ENCODE measurements at regions not wholly inside any gene's neighbourhood (a gene's known extent, or its start where the extent isn't known, plus 50 kb on each side); places are given as distances from the start of the nearest gene placed in this dataset.

GRCh38 chr10:128928231-128928836, 538.7 kb upstream of the MGMT start:
- no peak for DNase-seq (ENCODE audit: low read depth in 4 of 4, low spot score in 2 of 4)

DNA sequence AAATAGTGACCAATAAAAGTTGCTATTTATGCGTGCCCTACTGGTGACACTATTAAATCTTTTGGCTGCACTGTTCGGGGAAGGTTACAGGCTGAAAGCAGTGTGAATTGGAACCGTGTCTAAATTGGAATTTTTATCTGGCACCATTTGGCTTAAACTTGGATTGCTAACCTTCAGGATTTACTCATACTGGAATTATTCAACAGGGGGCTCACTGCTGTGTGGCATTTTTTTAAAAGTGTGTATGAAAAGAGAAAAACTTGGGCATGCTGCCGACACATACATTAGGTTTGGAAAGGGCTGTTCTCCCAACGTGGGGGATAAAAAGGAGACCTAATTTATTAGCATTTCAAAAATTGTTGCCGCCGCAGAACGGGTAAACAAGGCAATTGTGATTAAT, 537.9 kb upstream of the MGMT start:
- DNase-seq (ENCODE audit: low read depth in 4 of 4, low spot score in 2 of 4), result no peak

DNA sequence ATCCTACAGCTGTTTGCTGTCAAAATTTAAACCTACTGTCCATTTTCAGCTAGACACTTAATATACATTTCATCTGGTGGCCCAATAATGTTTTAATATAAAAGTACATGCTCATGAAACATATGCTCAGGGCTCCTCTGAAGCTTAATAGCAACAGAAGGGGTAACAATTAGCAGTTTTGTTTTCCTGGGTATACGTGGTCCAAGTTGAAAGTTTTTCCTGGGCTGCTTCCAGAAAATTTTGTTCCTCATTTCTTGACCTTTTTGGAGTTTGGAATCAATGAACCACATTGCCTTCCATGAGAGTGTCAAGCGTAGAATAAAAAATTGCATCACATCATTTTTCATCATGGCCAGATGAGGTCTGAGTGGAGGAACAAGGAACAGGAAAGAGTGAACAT, 537.3 kb upstream of the MGMT start:
- DNase-seq (ENCODE audit: low read depth in 4 of 4, low spot score in 2 of 4), result no peak

DNA sequence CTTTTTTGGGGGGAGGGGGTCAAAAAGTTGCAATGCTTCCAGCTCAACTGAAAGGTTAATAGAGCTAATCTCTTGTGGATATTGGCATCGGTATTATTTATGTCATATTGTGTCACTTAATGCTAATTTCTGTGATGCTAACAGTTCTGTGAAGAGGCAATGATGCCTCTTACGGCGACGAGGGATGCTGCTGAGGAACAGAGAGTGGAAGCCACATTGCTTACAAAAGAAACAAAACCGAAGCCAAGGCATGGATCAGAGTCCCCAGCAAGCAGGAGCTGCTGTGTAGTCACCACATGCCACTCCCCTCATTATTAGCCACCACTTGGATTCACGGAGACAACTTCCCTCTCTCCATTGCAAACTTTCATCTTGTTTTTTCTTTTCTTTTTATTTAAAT, 536.5 kb upstream of the MGMT start:
- no peak for DNase-seq (ENCODE audit: low read depth in 4 of 4, low spot score in 2 of 4)

DNA sequence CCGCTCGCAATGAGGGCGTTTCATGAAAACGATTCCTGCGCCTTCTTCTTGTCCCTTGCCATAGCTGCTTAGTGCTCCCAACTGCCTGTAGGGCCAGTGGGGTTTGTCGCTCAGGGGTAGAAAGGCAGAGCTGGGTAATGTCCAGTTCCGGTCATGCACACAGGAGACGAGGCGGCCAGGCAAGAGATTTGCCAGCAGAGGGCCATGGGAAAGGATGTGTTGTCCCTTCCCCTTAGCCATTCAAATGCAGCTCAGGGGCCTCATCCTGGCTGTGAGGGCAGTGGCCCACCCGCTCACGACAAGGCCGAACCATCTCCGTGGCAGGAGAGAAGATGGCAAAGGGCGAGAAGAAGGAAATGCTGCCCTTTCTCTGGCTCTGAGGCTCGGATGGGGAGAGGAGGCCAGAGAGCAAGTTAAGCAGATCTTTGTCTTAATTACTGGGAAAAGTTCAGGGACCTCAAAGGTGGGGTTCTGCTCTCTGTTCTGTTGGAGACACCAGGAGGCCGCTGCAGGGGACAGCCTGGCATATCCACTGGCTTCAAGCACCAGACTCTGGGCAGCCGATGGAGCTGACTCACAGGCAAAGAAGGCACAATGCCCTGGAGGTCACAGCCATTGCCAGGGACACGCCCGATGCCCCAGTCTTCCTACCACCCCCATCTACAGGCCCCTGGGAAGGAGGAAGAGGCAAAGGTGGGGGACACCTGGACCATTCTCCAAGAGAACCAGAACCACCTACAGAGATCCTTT, 534.8 kb upstream of the MGMT start:
- no peak for DNase-seq (ENCODE audit: low read depth in 4 of 4, low spot score in 2 of 4)

DNA sequence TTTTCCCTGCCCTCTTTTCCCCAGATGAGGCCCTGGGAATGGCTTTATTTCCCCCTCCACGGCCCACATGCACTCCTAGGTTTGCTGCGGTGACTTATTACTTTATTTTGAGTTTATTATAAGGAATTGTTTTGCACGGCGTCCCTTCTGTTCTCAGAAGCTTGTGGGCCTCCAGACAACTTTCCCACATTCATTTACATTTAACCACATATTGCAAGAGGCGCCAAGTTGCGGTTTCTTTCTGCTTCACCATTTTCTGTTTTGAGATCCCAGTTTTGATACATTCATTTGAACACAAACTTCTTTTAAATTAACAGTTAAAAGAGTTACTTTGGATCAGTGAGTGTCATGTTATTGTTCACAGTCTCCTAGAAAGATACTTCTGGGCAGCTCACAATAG, 532.5 kb upstream of the MGMT start:
- DNase-seq (ENCODE audit: low read depth in 4 of 4, low spot score in 2 of 4), result no peak

DNA sequence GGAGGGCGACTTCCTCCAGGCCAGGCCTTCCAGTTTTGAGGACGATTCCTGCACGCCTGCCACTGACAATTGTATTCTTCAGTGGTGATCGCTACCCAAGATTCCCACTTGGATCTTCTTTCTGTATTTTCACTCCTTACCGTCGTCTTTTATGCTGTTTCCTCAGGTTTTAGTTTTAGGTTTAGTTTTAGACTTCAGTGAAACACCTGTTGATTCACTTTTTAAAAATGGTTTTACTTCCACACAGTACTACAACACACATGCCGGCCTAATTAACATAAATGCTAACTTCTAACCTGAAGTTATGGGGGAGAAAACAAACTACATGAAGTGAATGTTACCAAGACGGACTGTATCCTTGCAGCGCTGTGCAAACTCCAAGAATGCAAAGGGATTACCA, 530.6 kb upstream of the MGMT start:
- DNase-seq (ENCODE audit: low read depth in 4 of 4, low spot score in 2 of 4), result no peak

GRCh38 chr10:128938558-128938957, 528.5 kb upstream of the MGMT start:
- no peak for DNase-seq (ENCODE audit: low read depth in 4 of 4, low spot score in 2 of 4)

DNA sequence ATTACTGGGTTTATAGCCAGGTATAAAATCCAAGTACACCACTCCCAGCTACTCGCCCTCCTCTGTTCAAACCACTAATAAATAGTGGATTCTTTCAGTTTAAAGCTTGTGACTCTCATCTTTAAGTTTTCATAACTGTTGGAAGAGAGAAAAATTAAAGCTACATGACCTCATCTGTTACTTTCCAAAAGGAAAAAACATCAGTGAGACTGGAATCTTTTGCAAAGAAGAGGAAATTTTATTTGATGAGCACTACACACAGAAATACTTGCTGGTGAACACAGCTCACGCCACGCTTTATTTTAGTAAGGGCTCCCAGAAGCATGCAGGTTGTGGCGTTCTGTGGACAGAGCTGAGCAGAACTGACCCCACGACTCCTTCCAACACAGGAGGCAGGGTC, 527.0 kb upstream of the MGMT start:
- DNase-seq (ENCODE audit: low read depth in 4 of 4, low spot score in 2 of 4), result no peak

- no peak for DNase-seq (ENCODE audit: low read depth in 4 of 4, low spot score in 2 of 4)
Observed at GRCh38 chr10:128943111-128943510, 523.9 kb upstream of the MGMT start.

GRCh38 chr10:128945398-128945797, 521.6 kb upstream of the MGMT start:
- DNase-seq (ENCODE audit: low read depth in 4 of 4, low spot score in 2 of 4), result no peak

- DNase-seq (ENCODE audit: low read depth in 4 of 4, low spot score in 2 of 4), result no peak
Observed at GRCh38 chr10:128950159-128950915, 516.7 kb upstream of the MGMT start.

- no peak for DNase-seq (ENCODE audit: low read depth in 4 of 4, low spot score in 2 of 4)
Observed at GRCh38 chr10:128950916-128951275, 516.1 kb upstream of the MGMT start.

DNA sequence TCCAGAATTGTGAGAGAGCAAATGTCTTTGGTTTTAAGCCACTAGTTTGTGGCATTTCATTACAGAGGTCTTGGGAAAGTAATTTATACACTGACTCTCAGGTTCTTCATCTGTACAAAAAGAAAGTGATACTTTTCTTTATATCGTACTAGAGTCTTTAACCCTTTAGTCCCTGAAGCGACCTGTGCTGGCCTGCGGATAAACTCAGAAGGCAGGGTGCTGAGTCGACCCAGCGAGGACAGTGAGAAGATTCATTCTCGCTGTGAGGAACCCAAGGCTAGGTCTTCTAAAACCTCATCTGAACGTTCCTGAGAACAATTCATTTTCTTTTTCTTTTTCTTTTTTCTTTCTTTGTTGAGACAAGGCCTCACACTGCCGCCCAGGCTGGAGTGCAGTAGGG, 514.2 kb upstream of the MGMT start:
- no peak for DNase-seq (ENCODE audit: low read depth in 4 of 4, low spot score in 2 of 4)

GRCh38 chr10:128956149-128956548, 510.9 kb upstream of the MGMT start:
- DNase-seq (ENCODE audit: low read depth in 4 of 4, low spot score in 2 of 4), result no peak

DNA sequence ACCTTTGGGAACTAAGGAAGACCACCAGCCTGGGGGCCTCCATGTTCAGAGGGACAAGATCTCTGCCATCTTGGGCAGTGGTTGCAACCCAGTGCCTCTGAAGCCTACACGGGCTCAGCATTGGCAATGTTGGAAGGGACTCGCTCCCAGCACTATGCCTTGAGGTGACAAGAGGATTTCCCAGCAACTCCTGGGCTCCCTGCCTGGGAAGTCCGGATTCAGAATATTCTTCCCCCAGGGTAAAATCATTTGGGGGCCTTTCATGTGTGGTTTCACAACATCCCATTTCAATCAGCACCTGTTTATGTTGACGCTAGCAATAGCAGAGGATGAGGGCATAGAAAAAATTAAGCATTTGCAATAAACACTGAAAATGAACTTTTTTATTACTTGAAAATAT, 509.8 kb upstream of the MGMT start:
- DNase-seq (ENCODE audit: low read depth in 4 of 4, low spot score in 2 of 4), result no peak

GRCh38 chr10:128958834-128959690, 508.0 kb upstream of the MGMT start:
- no peak for DNase-seq (ENCODE audit: low read depth in 4 of 4, low spot score in 2 of 4)

GRCh38 chr10:128959746-128960145, 507.3 kb upstream of the MGMT start:
- no peak for DNase-seq (ENCODE audit: low read depth in 4 of 4, low spot score in 2 of 4)

- no peak for DNase-seq (ENCODE audit: low read depth in 4 of 4, low spot score in 2 of 4)
Observed at GRCh38 chr10:128960517-128960916, 506.5 kb upstream of the MGMT start.

DNA sequence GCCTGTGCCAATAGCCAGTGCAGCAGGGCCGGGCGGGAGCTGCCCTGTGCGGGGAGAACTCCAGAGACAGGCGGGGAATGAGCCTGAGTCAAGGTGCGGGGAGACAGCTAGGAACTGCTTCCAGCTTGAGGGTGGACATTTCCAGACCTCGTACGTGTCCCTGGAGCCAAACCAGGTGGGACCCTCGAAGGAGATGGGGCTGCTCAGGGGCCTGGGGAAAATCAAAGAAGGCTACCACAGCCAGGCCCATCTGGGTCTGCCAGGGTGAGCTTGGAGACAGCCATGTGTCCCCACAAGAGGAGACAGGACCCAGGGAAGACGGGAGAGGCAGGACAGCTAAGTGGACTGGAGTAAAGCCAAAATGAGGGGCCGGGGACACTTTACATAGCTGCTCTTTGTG, 504.9 kb upstream of the MGMT start:
- no peak for DNase-seq (ENCODE audit: low read depth in 4 of 4, low spot score in 2 of 4)
